C1 segment of cervical spinal cord (tissue), 14 donors: ENCODE measurements at regions not wholly inside any gene's neighbourhood (a gene's known extent, or its start where the extent isn't known, plus 50 kb on each side); places are given as distances from the start of the nearest gene placed in this dataset.

ENCODE experiments used
- DNase-seq, 14 donors: peaks; one replicate each; lab custom pipeline; 2025; lab: John Stamatoyannopoulos, UW

DNA sequence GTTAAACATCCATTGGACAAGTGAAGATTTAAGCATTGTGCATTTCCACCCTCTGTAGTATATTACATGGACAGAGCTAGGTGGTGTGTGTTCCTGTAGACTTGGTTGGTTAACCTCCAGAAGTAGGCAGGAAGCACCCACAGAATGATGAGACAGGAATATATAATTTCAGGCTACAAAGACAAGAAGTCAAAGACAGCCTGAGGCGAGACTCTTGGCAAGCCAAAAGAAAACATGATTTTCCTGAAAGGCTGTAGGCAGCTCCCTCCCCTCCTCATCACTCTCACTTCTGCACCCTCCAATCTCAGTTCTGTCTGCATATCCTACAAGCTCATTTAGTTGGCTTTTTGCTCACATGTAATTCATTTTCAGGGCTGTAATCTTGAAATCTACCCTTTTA is 110.0 kb upstream of the SLC35B3 start:
- DNase-seq: no peak

GRCh38 chr6:8543714-8544113 is 108.4 kb upstream of the SLC35B3 start:
- DNase-seq: no peak

DNA sequence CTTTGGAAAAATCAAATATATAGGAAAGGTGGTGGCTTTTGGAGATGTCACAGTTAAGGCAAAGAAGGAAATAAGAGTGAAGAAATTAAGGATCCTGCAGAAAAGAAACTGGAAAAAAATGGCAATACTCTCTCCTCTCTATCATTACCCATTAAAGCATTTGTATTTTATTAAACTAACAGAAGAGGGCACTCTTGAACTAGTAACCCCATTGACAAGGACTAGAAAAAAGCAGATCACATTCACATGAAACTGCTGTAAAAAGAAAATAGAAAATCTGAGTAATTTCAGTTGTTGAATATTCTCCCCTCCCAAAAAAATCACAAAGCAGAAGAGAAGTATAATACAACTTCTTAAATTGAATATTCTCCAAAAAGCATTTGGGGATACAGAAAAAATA is 104.1 kb upstream of the SLC35B3 start:
- DNase-seq: no peak

GRCh38 chr6:8536122-8536521 is 100.8 kb upstream of the SLC35B3 start:
- no peak for DNase-seq

DNA sequence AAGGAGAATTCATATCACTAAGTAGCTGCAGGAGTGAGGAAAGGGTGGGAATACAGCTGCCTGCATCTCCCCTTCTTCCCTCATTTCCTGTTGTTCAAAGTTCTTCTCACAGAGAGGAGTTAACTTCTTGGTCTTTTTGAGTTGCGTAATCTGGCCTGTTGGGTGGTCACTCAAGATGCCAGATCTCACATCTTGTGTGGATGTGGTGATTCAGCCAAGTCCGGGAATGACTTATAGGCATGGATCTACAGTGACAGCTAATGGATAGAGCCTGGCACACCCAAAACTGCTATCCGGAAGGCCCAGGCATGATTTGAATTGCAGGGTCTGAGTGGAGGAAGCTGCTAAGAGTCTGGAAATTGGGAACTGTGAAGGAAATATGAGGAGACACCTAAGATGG is 100.2 kb upstream of the SLC35B3 start:
- no peak for DNase-seq

DNA sequence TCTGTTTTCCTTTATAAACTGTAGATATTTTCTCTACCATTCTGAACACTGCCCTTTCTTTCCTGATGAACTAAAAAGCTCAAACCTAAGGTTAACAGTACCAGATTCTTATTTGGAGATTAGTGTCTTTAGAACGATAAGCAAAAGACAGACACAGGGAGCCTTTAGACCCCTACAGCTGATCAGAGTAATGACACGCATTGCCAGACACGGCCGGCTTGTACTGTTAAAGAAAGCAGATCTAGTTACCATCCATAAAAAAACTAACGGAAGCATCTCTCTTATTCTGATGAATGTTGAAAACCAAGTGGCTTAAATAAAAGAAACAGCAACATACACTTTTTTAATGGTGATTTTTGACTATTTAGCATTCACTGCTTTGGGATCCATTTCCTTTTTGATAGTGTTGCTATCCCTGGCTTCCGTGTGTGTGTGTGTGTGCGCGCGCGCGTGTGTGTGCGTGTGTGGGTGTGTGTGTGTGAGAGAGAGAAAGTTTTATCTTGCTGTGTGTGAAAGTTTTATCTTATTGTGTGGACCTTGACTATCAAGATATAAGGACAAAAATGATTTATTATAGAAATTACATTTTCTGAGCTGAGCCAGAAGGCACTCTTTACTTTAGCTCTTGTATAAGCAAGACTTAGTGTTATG is 95.6 kb upstream of the SLC35B3 start:
- no peak for DNase-seq

DNA sequence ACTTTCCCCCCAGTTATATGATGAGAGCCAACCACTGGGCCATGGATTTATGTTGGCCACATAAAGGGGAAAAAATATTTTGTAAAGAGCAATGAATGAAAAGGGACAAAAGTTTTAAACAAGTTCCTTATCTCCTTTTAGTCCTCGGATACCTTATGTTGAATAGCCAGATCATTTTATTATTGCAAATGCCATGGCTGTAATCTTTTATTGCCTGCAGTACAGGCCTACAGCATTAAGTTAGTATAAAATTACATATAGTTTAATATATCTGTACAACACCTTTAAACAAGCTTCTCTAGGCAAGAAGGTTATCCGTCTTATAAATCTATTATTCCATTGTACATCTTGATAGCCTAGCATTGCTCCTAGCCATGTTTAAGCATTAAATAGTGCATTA is 93.9 kb upstream of the SLC35B3 start:
- no peak for DNase-seq

- no peak for DNase-seq
These were observed 92.5 kb upstream of the SLC35B3 start for GRCh38 chr6:8527818-8528217.

DNA sequence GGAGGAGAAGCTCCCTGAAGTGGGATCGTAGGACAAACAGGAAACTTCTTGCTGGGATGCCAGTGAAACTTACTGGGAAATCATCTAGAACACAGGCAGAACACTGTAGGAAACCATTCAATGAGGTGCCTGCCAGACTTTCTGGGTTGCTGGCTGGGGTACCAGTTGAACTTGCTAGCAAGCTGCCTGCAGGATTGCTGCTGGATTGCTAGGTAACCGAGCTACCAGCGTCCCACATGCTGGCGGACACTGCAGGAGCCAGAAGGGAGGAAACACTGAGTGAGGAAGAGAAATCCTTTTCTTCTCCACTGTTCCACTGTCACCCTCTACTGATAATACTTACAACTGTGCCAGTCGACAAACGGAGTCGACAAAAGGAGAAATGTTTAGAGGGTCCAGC is 91.3 kb upstream of the SLC35B3 start:
- DNase-seq: peak in 7 of 14 donors; percentile 0 to 45 (median 7)

DNA sequence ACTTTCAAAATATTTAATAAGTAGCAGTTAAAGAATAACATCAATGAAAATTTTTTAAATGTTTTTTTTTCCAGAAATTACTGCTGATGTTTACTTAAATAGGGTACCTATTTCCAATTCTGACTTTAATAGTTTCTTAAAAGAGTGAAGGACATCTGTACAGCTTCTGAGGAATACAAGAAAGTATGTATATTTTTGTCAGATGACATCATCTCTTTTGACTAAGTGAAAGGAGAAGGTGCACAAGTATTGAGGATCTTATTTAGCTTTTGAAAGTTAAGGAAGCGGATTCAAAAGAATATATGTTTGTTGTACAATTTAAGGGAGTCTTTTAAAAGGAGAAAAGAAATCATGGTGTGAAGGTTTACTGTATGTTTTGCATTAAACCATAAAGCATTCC is 90.0 kb upstream of the SLC35B3 start:
- no peak for DNase-seq

- DNase-seq: no peak
These were observed 77.8 kb upstream of the SLC35B3 start for GRCh38 chr6:8513174-8513573.

- no peak for DNase-seq
These were observed 71.9 kb upstream of the SLC35B3 start for GRCh38 chr6:8507286-8507685.

DNA sequence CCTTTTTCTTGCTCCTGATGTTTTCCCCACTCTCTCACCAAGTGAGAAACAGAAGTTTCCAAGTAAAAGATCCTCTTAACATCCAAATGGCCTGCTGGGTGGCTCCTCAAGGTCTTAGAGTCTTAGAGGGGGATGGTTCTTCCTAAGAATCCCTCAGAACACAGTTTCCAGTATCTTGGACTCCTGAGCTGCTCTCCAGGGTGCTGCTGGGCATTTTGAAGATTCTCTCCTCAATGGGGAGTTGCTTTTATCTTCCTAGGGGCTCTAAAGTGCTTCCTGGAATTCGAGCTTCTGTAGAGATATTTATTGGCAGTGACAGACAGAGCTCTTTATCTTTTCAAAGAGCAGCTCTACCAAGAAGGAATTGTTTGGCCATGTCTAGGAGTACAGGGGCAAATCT is 70.8 kb upstream of the SLC35B3 start:
- DNase-seq: no peak

DNA sequence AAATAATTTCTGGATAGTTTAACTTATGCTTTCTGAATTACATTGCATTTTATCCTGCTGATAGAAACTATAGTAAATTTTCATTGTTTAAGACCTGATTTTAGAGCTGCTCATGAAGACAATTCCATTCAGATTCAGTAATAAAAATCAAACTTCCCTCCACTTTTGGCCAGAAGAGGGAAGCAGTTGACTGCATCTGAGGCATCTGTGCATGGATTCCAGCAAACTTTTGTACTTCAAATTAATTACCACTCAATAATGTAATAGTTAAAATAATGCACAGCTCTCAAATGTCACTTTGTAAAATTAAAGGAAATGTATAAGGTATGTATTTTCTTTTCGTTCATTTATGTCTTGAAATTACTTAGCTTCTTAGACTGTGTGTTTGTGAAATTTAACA is 64.2 kb upstream of the SLC35B3 start:
- no peak for DNase-seq

DNA sequence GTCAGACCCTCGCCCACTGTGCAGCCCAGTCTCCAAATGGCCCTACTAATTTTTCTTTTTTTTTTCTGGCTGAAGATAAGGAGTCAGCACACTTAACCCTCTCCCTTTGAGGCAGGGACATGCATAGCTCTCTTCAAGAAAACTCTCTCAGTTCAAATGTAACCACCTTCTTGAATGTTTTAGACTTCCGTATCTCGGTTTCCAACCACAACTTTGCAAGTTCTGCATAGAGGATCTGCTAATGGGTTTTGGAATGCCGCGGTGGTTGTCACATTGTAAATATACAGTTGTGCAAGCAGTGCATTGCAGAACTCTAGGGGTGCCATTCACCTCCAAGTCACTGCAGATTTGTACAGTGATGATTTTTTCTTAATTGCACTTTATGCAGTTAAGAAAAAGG is 59.4 kb upstream of the SLC35B3 start:
- no peak for DNase-seq

DNA sequence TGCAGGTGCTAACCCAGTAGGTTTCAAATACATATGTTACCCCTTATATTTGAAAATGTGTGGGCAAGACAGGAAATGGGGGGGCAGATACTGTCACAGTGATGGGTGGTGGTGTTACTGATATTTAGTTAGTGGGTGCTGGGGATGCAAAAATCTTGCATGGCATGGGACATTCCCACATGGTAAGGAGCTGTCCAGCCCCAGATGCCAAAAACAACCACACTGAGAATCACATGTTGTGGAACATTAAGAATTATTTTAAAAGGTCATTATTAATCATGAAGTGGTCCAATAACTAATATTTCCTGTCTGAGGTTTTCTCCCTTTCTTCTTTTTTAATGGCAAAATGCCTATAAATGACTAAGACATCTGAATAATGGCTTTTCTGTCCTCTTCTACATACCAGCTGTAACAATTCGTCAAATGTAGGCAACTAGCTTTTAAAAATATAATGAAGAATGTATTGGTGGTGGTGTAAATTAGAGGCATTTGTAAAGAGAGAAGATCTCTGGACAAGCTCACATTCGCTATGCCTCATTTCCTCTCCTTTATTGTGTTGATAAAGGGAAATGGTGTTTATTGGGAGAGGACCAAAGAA is 57.3 kb upstream of the SLC35B3 start:
- DNase-seq: no peak
